ENCODE measurements at regions not wholly inside any gene's neighbourhood (a gene's known extent, or its start where the extent isn't known, plus 50 kb on each side); places are given as distances from the start of the nearest gene placed in this dataset.
A peak's percentile ranks its signal among the peaks of the same experiment; 100 is the strongest.

GRCh38 chr12:68416350-68416749, 84.2 kb upstream of the MDM1 start:
- H3K27me3 Mint-ChIP-seq = no peaks in the 10 kb centered on the region

GRCh38 chr12:68416826-68417225, 84.7 kb upstream of the MDM1 start:
- TF ChIP-seq CTCF (conservative IDR thresholded peaks at IDR 0.05) = no peak
- peaks cover 10% of the 10 kb centered on the region for H3K4me1 Mint-ChIP-seq (ENCODE audit: unreplicated experiment)
- no peaks in the 10 kb centered on the region for H3K27me3 Mint-ChIP-seq
- H3K4me3 Mint-ChIP-seq = no peak overlapping the region
- DNase-seq (ENCODE audit: extremely low spot score, unreplicated experiment) = no peak
- no peak overlapping the region for H3K27ac Mint-ChIP-seq
- H3K36me3 Mint-ChIP-seq = no peaks in the 10 kb centered on the region
- peaks cover 4% of the 10 kb centered on the region for H3K9me3 Mint-ChIP-seq

More at GRCh38 chr12:68416350-68416749, 84.2 kb upstream of the MDM1 start:
- Mint-ChIP-seq H3K27ac (peak overlapping the region; percentile 3), H3K4me3 (no peak overlapping the region), H3K9me3 (peaks cover 4% of the 10 kb centered on the region), H3K4me1 (ENCODE audit: unreplicated experiment) (peaks cover 10% of the 10 kb centered on the region), H3K36me3 (no peaks in the 10 kb centered on the region)
- no peak for DNase-seq (ENCODE audit: extremely low spot score, unreplicated experiment)
- TF ChIP-seq CTCF (conservative IDR thresholded peaks at IDR 0.05) = no peak

- no peak for DNase-seq (ENCODE audit: extremely low spot score, unreplicated experiment)
- Mint-ChIP-seq H3K27ac (peak overlapping the region; percentile 80), H3K36me3 (no peaks in the 10 kb centered on the region), H3K4me3 (no peak overlapping the region), H3K9me3 (peaks cover 4% of the 10 kb centered on the region), H3K4me1 (ENCODE audit: unreplicated experiment) (peaks cover 10% of the 10 kb centered on the region), H3K27me3 (no peaks in the 10 kb centered on the region)
- no peak for TF ChIP-seq CTCF (conservative IDR thresholded peaks at IDR 0.05)
Measured at GRCh38 chr12:68418137-68418460, 85.9 kb upstream of the MDM1 start.

GRCh38 chr12:68420225-68421010, 88.3 kb upstream of the MDM1 start:
- H3K27ac Mint-ChIP-seq = peak overlapping the region; percentile 24

GRCh38 chr12:68422159-68422558, 90.0 kb upstream of the MDM1 start:
- H3K9me3 Mint-ChIP-seq = peaks cover 5% of the 10 kb centered on the region
- H3K27ac Mint-ChIP-seq = peak overlapping the region; percentile 10
- H3K4me1 Mint-ChIP-seq (ENCODE audit: unreplicated experiment) = peaks cover 10% of the 10 kb centered on the region
- H3K36me3 Mint-ChIP-seq = no peaks in the 10 kb centered on the region
- H3K27me3 Mint-ChIP-seq = no peaks in the 10 kb centered on the region
- DNase-seq (ENCODE audit: extremely low spot score, unreplicated experiment) = no peak
- H3K4me3 Mint-ChIP-seq = no peak overlapping the region
- no peak for TF ChIP-seq CTCF (conservative IDR thresholded peaks at IDR 0.05)

More at GRCh38 chr12:68420225-68421010, 88.3 kb upstream of the MDM1 start:
- peaks cover 10% of the 10 kb centered on the region for H3K4me1 Mint-ChIP-seq (ENCODE audit: unreplicated experiment)
- no peaks in the 10 kb centered on the region for H3K36me3 Mint-ChIP-seq
- no peak overlapping the region for H3K4me3 Mint-ChIP-seq
- peaks cover 6% of the 10 kb centered on the region for H3K9me3 Mint-ChIP-seq
- DNase-seq (ENCODE audit: extremely low spot score, unreplicated experiment) = no peak
- TF ChIP-seq CTCF (conservative IDR thresholded peaks at IDR 0.05) = no peak
- no peaks in the 10 kb centered on the region for H3K27me3 Mint-ChIP-seq
